WTC11 (cell line): ENCODE measurements at regions not wholly inside any gene's neighbourhood (a gene's known extent, or its start where the extent isn't known, plus 50 kb on each side); places are given as distances from the start of the nearest gene placed in this dataset.

Experiments used
- ATAC-seq: fragments of 200-7000 bp; cut with Tn5 transposase; 2 replicates; pipeline ENCODE4 v1.10.0; 2021; ENCODE audit warnings: mild to moderate bottlenecking, moderate library complexity
- CTCF ChIA-PET: fragments of 300-600 bp; sonication (Branson Sonifier 250); formaldehyde crosslinking; loops from one replicate; lab custom pipeline; 2021; ENCODE audit warnings: antibody characterized with exemption; lab: Charles Lee
- POLR2A ChIA-PET: fragments of 350-600 bp; sonication (Branson Sonifier 250); formaldehyde crosslinking; loops from one replicate; lab custom pipeline; 2021; ENCODE audit warnings: antibody characterized with exemption; lab: Charles Lee
- DNase-seq: peaks from one replicate; pipeline ENCODE4 v3.0.0; 2021; ENCODE audit warnings: low spot score
- H3K27ac Mint-ChIP-seq: 2 replicates; pipeline ENCODE4 v1.8.0; 2021; ENCODE audit warnings: mixed read lengths
- H3K27me3 Mint-ChIP-seq: 2 replicates; pipeline ENCODE4 v1.8.0; 2021; ENCODE audit warnings: low read depth, mild to moderate bottlenecking, moderate library complexity, mixed read lengths
- H3K36me3 Mint-ChIP-seq: 2 replicates; pipeline ENCODE4 v1.8.0; 2021; ENCODE audit warnings: mixed read lengths
- H3K4me1 Mint-ChIP-seq: 2 replicates; pipeline ENCODE4 v1.8.0; 2022; ENCODE audit warnings: mixed read lengths
- H3K4me3 Mint-ChIP-seq: 2 replicates; pipeline ENCODE4 v1.8.0; 2021; ENCODE audit warnings: mild to moderate bottlenecking, moderate library complexity, mixed read lengths
- H3K9me3 Mint-ChIP-seq: 2 replicates; pipeline ENCODE4 v1.8.0; 2021; ENCODE audit warnings: mixed read lengths
- AFF4 ChIP-seq: sonication (generic); formaldehyde crosslinking; IDR thresholded peaks from 2 replicates; pipeline ENCODE4 v1.8.1; 2023; ENCODE audit warnings: mild to moderate bottlenecking, missing genetic modification reagents, borderline replicate concordance
- AR ChIP-seq: fragments of 250-450 bp; sonication (Bioruptor Pico); IDR thresholded peaks from 2 replicates; pipeline ENCODE4 v1.9.0; 2021; ENCODE audit warnings: mild to moderate bottlenecking
- ATF2 ChIP-seq: sonication (generic); formaldehyde crosslinking; IDR thresholded peaks from 2 replicates; pipeline ENCODE4 v1.8.1; 2022; ENCODE audit warnings: low read depth, missing genetic modification reagents, borderline replicate concordance
- CBFB ChIP-seq: sonication (generic); formaldehyde crosslinking; IDR thresholded peaks from 2 replicates; pipeline ENCODE4 v1.8.1; 2022; ENCODE audit warnings: mild to moderate bottlenecking, low read depth, missing genetic modification reagents
- CREB1 ChIP-seq: sonication (generic); formaldehyde crosslinking; IDR thresholded peaks from 2 replicates; pipeline ENCODE4 v1.8.0; 2023; ENCODE audit warnings: mild to moderate bottlenecking, missing genetic modification reagents
- E2F1 ChIP-seq: sonication (generic); formaldehyde crosslinking; IDR thresholded peaks from 2 replicates; pipeline ENCODE4 v1.8.0; 2022; ENCODE audit warnings: mild to moderate bottlenecking, missing genetic modification reagents
- ETV6 ChIP-seq: sonication (generic); formaldehyde crosslinking; IDR thresholded peaks from 2 replicates; pipeline ENCODE4 v1.8.1; 2022; ENCODE audit warnings: mild to moderate bottlenecking, missing genetic modification reagents
- FOXJ3 ChIP-seq: sonication (generic); formaldehyde crosslinking; IDR thresholded peaks from 2 replicates; pipeline ENCODE4 v1.9.0; 2021; ENCODE audit warnings: missing genetic modification reagents, mild to moderate bottlenecking, borderline replicate concordance
- FOXK1 ChIP-seq: sonication (generic); formaldehyde crosslinking; IDR thresholded peaks from 2 replicates; pipeline ENCODE4 v1.8.0; 2022; ENCODE audit warnings: mild to moderate bottlenecking, moderate library complexity, missing genetic modification reagents
- GTF2I ChIP-seq: fragments of 250-450 bp; sonication (Bioruptor Pico); conservative IDR thresholded peaks from 2 replicates; pipeline ENCODE4 v1.4.0; 2021; ENCODE audit warnings: mild to moderate bottlenecking
- HMGA2 ChIP-seq: fragments of 250-450 bp; sonication (Bioruptor Pico); IDR thresholded peaks from 2 replicates; pipeline ENCODE4 v1.4.0; 2021; ENCODE audit warnings: mild to moderate bottlenecking, moderate library complexity
- IRF1 ChIP-seq: sonication (generic); formaldehyde crosslinking; IDR thresholded peaks from 2 replicates; pipeline ENCODE4 v1.8.0; 2023; ENCODE audit warnings: missing genetic modification reagents
- JAZF1 ChIP-seq: fragments of 250-450 bp; sonication (Bioruptor Pico); IDR thresholded peaks from 2 replicates; pipeline ENCODE4 v1.9.0; 2021; ENCODE audit warnings: moderate library complexity, mild to moderate bottlenecking, inconsistent platforms
- KAT7 ChIP-seq: sonication (generic); formaldehyde crosslinking; IDR thresholded peaks from 2 replicates; pipeline ENCODE4 v1.8.1; 2023; ENCODE audit warnings: missing genetic modification reagents, mild to moderate bottlenecking, borderline replicate concordance
- MYBL2 ChIP-seq: sonication (generic); formaldehyde crosslinking; IDR thresholded peaks from 2 replicates; pipeline ENCODE4 v1.8.1; 2023; ENCODE audit warnings: mild to moderate bottlenecking, moderate library complexity, missing genetic modification reagents
- OVOL2 ChIP-seq: fragments of 250-450 bp; sonication (Bioruptor Pico); IDR thresholded peaks from 2 replicates; pipeline ENCODE4 v1.9.0; 2021; ENCODE audit warnings: mild to moderate bottlenecking, borderline replicate concordance
- SOX15 ChIP-seq: fragments of 250-450 bp; sonication (Bioruptor Pico); IDR thresholded peaks from 2 replicates; pipeline ENCODE4 v1.9.0; 2021; ENCODE audit warnings: mild to moderate bottlenecking
- SP1 ChIP-seq: sonication (generic); formaldehyde crosslinking; conservative IDR thresholded peaks from 2 replicates; pipeline ENCODE4 v1.8.1; 2022; ENCODE audit warnings: missing genetic modification reagents
- ZNF232 ChIP-seq: sonication (generic); formaldehyde crosslinking; IDR thresholded peaks from 2 replicates; pipeline ENCODE4 v1.8.0; 2022; ENCODE audit warnings: mild to moderate bottlenecking, missing genetic modification reagents
- ZNF263 ChIP-seq: sonication (generic); formaldehyde crosslinking; IDR thresholded peaks from 2 replicates; pipeline ENCODE4 v1.8.1; 2022; ENCODE audit warnings: low read depth, mild to moderate bottlenecking, moderate library complexity, missing genetic modification reagents
- TF ChIP-seq, protein P1 (sequence below): sonication (generic); formaldehyde crosslinking; IDR thresholded peaks from 2 replicates; pipeline ENCODE4 v1.8.0; 2022; ENCODE audit warnings: mild to moderate bottlenecking, missing genetic modification reagents
- TF ChIP-seq, protein P2 (sequence below): sonication (generic); formaldehyde crosslinking; IDR thresholded peaks from 2 replicates; pipeline ENCODE4 v1.8.1; 2023; ENCODE audit warnings: mild to moderate bottlenecking, moderate library complexity, missing genetic modification reagents
- TF ChIP-seq, protein P3 (sequence below): sonication (generic); formaldehyde crosslinking; IDR thresholded peaks from 2 replicates; pipeline ENCODE4 v1.8.1; 2023; ENCODE audit warnings: mild to moderate bottlenecking, missing genetic modification reagents, moderate library complexity
- TF ChIP-seq, protein P4 (sequence below): fragments of 250-450 bp; sonication (Bioruptor Pico); IDR thresholded peaks from 2 replicates; pipeline ENCODE4 v1.9.0; 2021; ENCODE audit warnings: moderate library complexity, mild to moderate bottlenecking, inconsistent platforms, borderline replicate concordance

DNA sequence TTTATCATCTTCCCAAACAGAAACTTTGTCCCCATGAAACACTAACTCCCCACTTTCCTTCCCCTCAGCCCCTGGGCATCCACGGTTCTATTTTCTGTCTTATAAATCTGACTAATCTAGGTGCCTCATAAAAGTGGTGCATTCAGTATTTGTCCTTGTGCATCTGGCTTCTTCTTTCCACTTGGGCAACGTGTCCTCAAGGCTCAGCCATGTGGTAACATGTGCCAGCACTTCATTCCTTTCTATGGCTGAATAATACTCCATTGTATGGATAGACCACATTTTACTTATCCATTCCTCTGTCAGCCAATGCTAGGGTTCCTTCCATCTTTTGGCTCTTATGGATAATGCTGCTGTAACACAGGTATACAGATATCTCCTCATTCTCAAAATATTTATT, 305.0 kb upstream of the RUNX1 start:
- H3K4me3 Mint-ChIP-seq = no peak overlapping the region
- no peaks in the 10 kb centered on the region for H3K4me1 Mint-ChIP-seq
- no peaks in the 10 kb centered on the region for H3K36me3 Mint-ChIP-seq
- ChIA-PET CTCF (no interaction called here), POLR2A (no interaction called here)
- no peak for ATAC-seq
- H3K27me3 Mint-ChIP-seq = no peaks in the 10 kb centered on the region
- H3K9me3 Mint-ChIP-seq = peaks cover 6% of the 10 kb centered on the region
- no peak for DNase-seq
- TF ChIP-seq, protein P1, sequence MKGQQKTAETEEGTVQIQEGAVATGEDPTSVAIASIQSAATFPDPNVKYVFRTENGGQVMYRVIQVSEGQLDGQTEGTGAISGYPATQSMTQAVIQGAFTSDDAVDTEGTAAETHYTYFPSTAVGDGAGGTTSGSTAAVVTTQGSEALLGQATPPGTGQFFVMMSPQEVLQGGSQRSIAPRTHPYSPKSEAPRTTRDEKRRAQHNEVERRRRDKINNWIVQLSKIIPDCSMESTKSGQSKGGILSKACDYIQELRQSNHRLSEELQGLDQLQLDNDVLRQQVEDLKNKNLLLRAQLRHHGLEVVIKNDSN (CRISPR knock-in tag) = no peak
- TF ChIP-seq, protein P2, sequence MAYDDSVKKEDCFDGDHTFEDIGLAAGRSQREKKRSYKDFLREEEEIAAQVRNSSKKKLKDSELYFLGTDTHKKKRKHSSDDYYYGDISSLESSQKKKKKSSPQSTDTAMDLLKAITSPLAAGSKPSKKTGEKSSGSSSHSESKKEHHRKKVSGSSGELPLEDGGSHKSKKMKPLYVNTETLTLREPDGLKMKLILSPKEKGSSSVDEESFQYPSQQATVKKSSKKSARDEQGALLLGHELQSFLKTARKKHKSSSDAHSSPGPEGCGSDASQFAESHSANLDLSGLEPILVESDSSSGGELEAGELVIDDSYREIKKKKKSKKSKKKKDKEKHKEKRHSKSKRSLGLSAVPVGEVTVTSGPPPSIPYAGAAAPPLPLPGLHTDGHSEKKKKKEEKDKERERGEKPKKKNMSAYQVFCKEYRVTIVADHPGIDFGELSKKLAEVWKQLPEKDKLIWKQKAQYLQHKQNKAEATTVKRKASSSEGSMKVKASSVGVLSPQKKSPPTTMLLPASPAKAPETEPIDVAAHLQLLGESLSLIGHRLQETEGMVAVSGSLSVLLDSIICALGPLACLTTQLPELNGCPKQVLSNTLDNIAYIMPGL (CRISPR knock-in tag) = no peak
- TF ChIP-seq CREB1 (CRISPR knock-in tag) (no peak), AR (CRISPR knock-in tag) (no peak), HMGA2 (CRISPR knock-in tag) (no peak), FOXJ3 (no peak), GTF2I (CRISPR knock-in tag) (no peak), CBFB (no peak), FOXK1 (CRISPR knock-in tag) (no peak), ETV6 (CRISPR knock-in tag) (no peak), IRF1 (no peak), SOX15 (no peak), KAT7 (CRISPR knock-in tag) (no peak), ZNF232 (CRISPR knock-in tag) (no peak), OVOL2 (CRISPR knock-in tag) (no peak)
- TF ChIP-seq, protein P3, sequence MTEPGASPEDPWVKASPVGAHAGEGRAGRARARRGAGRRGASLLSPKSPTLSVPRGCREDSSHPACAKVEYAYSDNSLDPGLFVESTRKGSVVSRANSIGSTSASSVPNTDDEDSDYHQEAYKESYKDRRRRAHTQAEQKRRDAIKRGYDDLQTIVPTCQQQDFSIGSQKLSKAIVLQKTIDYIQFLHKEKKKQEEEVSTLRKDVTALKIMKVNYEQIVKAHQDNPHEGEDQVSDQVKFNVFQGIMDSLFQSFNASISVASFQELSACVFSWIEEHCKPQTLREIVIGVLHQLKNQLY (CRISPR knock-in tag) = no peak
- no peak overlapping the region for H3K27ac Mint-ChIP-seq

- Mint-ChIP-seq H3K27ac (no peak overlapping the region), H3K36me3 (no peaks in the 10 kb centered on the region), H3K27me3 (no peaks in the 10 kb centered on the region), H3K4me3 (no peak overlapping the region), H3K9me3 (peaks cover 6% of the 10 kb centered on the region), H3K4me1 (no peaks in the 10 kb centered on the region)
- ChIA-PET POLR2A (no interaction called here), CTCF (no interaction called here)
- no peak for DNase-seq
- no peak for ATAC-seq
- no peak for TF ChIP-seq SP1 (CRISPR knock-in tag)
- no peak for TF ChIP-seq E2F1 (CRISPR knock-in tag)
- TF ChIP-seq JAZF1 (CRISPR knock-in tag) = no peak
- TF ChIP-seq, protein P4, sequence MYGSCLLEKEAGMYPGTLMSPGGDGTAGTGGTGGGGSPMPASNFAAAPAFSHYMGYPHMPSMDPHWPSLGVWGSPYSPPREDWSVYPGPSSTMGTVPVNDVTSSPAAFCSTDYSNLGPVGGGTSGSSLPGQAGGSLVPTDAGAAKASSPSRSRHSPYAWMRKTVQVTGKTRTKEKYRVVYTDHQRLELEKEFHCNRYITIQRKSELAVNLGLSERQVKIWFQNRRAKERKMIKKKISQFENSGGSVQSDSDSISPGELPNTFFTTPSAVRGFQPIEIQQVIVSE = no peak
- TF ChIP-seq HMGA2 (CRISPR knock-in tag) = no peak
- TF ChIP-seq ZNF263 (CRISPR knock-in tag) = no peak
- TF ChIP-seq MYBL2 (CRISPR knock-in tag) = no peak
- TF ChIP-seq AFF4 (CRISPR knock-in tag) = no peak
- no peak for TF ChIP-seq ATF2
These were observed 303.7 kb upstream of the RUNX1 start for GRCh38 chr21:35352793-35353192.
